Colonic mucosa (tissue), 4 donors: ENCODE measurements at regions not wholly inside any gene's neighbourhood (a gene's known extent, or its start where the extent isn't known, plus 50 kb on each side); places are given as distances from the start of the nearest gene placed in this dataset.

Experiments
- DNase-seq: peaks from one replicate; pipeline ENCODE4 v3.0.0-alpha.2; 2020
- H3K27ac ChIP-seq: fragments of 200-600 bp; one replicate; pipeline ENCODE4 v1.8.0; 2021
- H3K27me3 ChIP-seq: fragments of 200-600 bp; one replicate; pipeline ENCODE4 v1.8.0; 2021
- H3K36me3 ChIP-seq: fragments of 200-600 bp; one replicate; pipeline ENCODE4 v1.8.0; 2021
- H3K4me1 ChIP-seq: fragments of 200-600 bp; one replicate; pipeline ENCODE4 v1.8.0; 2021; ENCODE audit warnings: mild to moderate bottlenecking
- H3K4me3 ChIP-seq: fragments of 200-600 bp; one replicate; pipeline ENCODE4 v1.8.0; 2021
- H3K9ac ChIP-seq, 2 donors: one replicate each; pipeline ENCODE4 v1.7.0; 2013; ENCODE audit warnings: control low read depth in 2 of 2, low read depth in 2 of 2, low read length in 2 of 2
- H3K9me3 ChIP-seq: fragments of 200-600 bp; one replicate; pipeline ENCODE4 v1.8.0; 2021
- CTCF ChIP-seq: fragments of 200-600 bp; IDR thresholded peaks from one replicate; pipeline ENCODE4 v1.8.0; 2022; ENCODE audit warnings: antibody characterized with exemption, mild to moderate bottlenecking
- intact Hi-C: fragments of 100-400 bp; cut with DNase I; formaldehyde crosslinking; loops from one replicate; pipeline ENCODE4 v1.14.1; 2022
- donor health status: healthy.
- donor health status: DM: no; HTN: no; CAD: no.
- donor health status: DM: no; HTN: no; CAD: no.

- TF ChIP-seq CTCF = no peak
- intact Hi-C loops = no loop called here
- Histone ChIP-seq H3K4me3 (no peak overlapping the region), H3K27me3 (no peaks in the 10 kb centered on the region), H3K9ac (no peak overlapping the region), H3K27ac (no peak overlapping the region), H3K4me1 (no peaks in the 10 kb centered on the region), H3K36me3 (no peaks in the 10 kb centered on the region), H3K9me3 (no peaks in the 10 kb centered on the region)
- DNase-seq = no peak
Observed at GRCh38 chr18:68499141-68499540, 215.8 kb downstream of the TMX3 start.

GRCh38 chr18:68498636-68499035 lies 216.3 kb downstream of the TMX3 start:
- Histone ChIP-seq H3K9me3 (no peaks in the 10 kb centered on the region), H3K27me3 (no peaks in the 10 kb centered on the region), H3K4me3 (no peak overlapping the region), H3K27ac (no peak overlapping the region), H3K9ac (no peak overlapping the region), H3K36me3 (no peaks in the 10 kb centered on the region), H3K4me1 (no peaks in the 10 kb centered on the region)
- TF ChIP-seq CTCF = no peak
- DNase-seq = no peak
- intact Hi-C loops = no loop called here

- no peak for TF ChIP-seq CTCF
- H3K9ac ChIP-seq = no peak overlapping the region
- H3K4me3 ChIP-seq = no peak overlapping the region
- H3K36me3 ChIP-seq = no peaks in the 10 kb centered on the region
- no peaks in the 10 kb centered on the region for H3K27me3 ChIP-seq
- intact Hi-C loops = no loop called here
- DNase-seq = no peak
- no peaks in the 10 kb centered on the region for H3K9me3 ChIP-seq
- H3K4me1 ChIP-seq = no peaks in the 10 kb centered on the region
- H3K27ac ChIP-seq = no peak overlapping the region
Observed at GRCh38 chr18:68498185-68498584, 216.7 kb downstream of the TMX3 start.

GRCh38 chr18:68494802-68495581 lies 219.9 kb downstream of the TMX3 start:
- no peak overlapping the region for H3K27ac ChIP-seq

DNA sequence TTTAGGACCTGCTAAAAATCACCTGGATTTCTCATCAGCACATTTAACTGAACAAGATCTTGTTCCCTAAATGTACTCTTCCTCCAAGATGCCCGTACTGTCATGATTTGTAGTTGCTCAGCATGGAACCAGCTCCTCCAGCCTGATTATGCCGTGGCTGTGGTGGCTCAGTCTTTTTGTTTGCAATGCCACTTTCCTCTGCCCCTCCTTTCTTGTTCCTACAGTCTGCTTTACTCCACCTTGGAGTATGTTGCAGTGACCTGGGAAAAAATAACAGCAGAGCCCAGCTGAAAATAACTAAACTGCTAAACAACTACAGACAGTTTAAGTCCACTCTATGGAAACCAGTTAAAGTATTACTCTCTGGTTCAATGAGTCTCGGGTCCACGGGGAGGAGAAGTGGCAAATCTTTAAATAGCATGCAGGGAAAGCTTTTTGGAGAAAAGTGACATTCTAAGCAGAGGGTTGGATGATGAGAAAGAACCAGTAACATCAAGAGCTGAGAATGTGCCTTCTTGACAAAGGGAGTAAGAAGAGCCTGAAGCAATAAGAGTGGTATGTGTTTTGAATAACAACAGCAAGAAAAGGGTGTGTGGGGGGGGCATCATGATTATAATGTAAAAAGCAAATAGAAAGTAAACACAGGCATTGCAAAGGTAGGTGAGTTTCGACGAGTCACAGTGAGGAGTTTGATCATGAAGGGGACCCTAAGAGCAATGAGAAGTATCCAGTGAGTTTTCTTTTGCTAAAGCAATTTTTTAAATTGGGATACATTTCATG lies 225.7 kb downstream of the TMX3 start:
- Histone ChIP-seq H3K27me3 (no peaks in the 10 kb centered on the region), H3K9me3 (no peaks in the 10 kb centered on the region), H3K4me1 (no peaks in the 10 kb centered on the region), H3K36me3 (no peaks in the 10 kb centered on the region), H3K9ac (no peak overlapping the region), H3K4me3 (no peak overlapping the region), H3K27ac (no peak overlapping the region)
- intact Hi-C loops = no loop called here
- TF ChIP-seq CTCF = no peak
- no peak for DNase-seq

More at GRCh38 chr18:68494802-68495581, 219.9 kb downstream of the TMX3 start:
- intact Hi-C loops = no loop called here
- Histone ChIP-seq H3K27me3 (no peaks in the 10 kb centered on the region), H3K9ac (no peak overlapping the region), H3K9me3 (no peaks in the 10 kb centered on the region), H3K4me1 (no peaks in the 10 kb centered on the region), H3K4me3 (no peak overlapping the region), H3K36me3 (no peaks in the 10 kb centered on the region)
- no peak for TF ChIP-seq CTCF
- DNase-seq = no peak
